Endothelial cell of umbilical vein (primary cell): ENCODE measurements at regions not wholly inside any gene's neighbourhood (a gene's known extent, or its start where the extent isn't known, plus 50 kb on each side); places are given as distances from the start of the nearest gene placed in this dataset.

ENCODE experiments used
- BruUV-seq: library from RNA; stranded (reverse); fragments of 400-500 nt; replicated peaks from 2 replicates; lab custom pipeline; 2021; lab: Mats Ljungman, UMichigan
- CTCF ChIA-PET: fragments of 300-600, 350-600 bp; sonication (Branson Sonifier 250); formaldehyde crosslinking; loops from one replicate; lab custom pipeline; 2021; ENCODE audit warnings: antibody characterized with exemption, inconsistent platforms; lab: Charles Lee
- POLR2A ChIA-PET: fragments of 300-600, 350-600 bp; sonication (Branson Sonifier 250); formaldehyde crosslinking; loops from one replicate; lab custom pipeline; 2021; ENCODE audit warnings: antibody characterized with exemption, inconsistent platforms; lab: Charles Lee
- DNase-seq: peaks from one replicate; pipeline ENCODE4 v3.0.0-alpha.2; 2011; ENCODE audit warnings: low read depth, low spot score
- FAIRE-seq: peaks from 2 replicates; lab custom pipeline; 2011; peaks lifted over from hg19 to GRCh38; lab: Jason Lieb, UNC
- H2AFZ ChIP-seq: 2 replicates; pipeline ENCODE4 v1.6.0; 2012; ENCODE audit warnings: low read depth, low read length, control low read depth, inconsistent platforms
- H3K27ac ChIP-seq: 2 replicates; pipeline ENCODE4 v1.5.1; 2011; ENCODE audit warnings: low read depth, mild to moderate bottlenecking, control low read depth, low read length, moderate library complexity; ENCODE audit not compliant: insufficient read depth
- H3K27me3 ChIP-seq, 2 experiments: 2 replicates each; pipeline versions ENCODE4 v1.6.0 to v1.6.1; 2011; ENCODE audit warnings: low read length in 2 of 2, mixed read lengths in 1 of 2; ENCODE audit not compliant: control insufficient read depth in 2 of 2, insufficient read depth in 2 of 2
- H3K36me3 ChIP-seq, 2 experiments: 2 replicates in 1 of 2; 3 replicates in 1 of 2; pipeline ENCODE4 v1.5.1; 2011; ENCODE audit warnings: low read length in 2 of 2, mild to moderate bottlenecking in 1 of 2, moderate library complexity in 1 of 2; ENCODE audit not compliant: control insufficient read depth in 2 of 2, insufficient read depth in 2 of 2; ENCODE audit errors: extremely low read depth in 1 of 2
- H3K4me1 ChIP-seq: 3 replicates; pipeline ENCODE4 v1.5.1; 2011; ENCODE audit warnings: mild to moderate bottlenecking, low read length; ENCODE audit not compliant: control insufficient read depth, insufficient read depth; ENCODE audit errors: extremely low read depth
- H3K4me2 ChIP-seq: 2 replicates; pipeline ENCODE4 v1.6.1; 2011; ENCODE audit warnings: low read length, control low read depth, mixed read lengths; ENCODE audit not compliant: insufficient read depth
- H3K4me3 ChIP-seq, 3 experiments: fragments of 200-600 bp in 1 of 3; sonication (generic), shearing (Covaris generic) in 1 of 3; replicated peaks in 1 of 3; 2 replicates each; pipeline ENCODE4 v1.5.1; 2011 to 2016; ENCODE audit warnings: control low read depth in 3 of 3, low read length in 3 of 3, mild to moderate bottlenecking in 2 of 3, inconsistent platforms in 1 of 3, low read depth in 1 of 3, moderate library complexity in 1 of 3; ENCODE audit not compliant: insufficient read depth in 1 of 3
- H3K79me2 ChIP-seq: 2 replicates; pipeline ENCODE4 v1.6.0; 2012; ENCODE audit warnings: low read length, inconsistent platforms; ENCODE audit not compliant: control insufficient read depth, insufficient read depth
- H3K9ac ChIP-seq: replicated peaks from 2 replicates; pipeline ENCODE3; 2011; ENCODE audit warnings: low read length, control low read depth; ENCODE audit not compliant: insufficient read depth; ENCODE audit errors: extremely low read depth
- H3K9me1 ChIP-seq: replicated peaks from 3 replicates; pipeline ENCODE4 v1.6.0; 2011; ENCODE audit warnings: mild to moderate bottlenecking, low read length; ENCODE audit not compliant: control insufficient read depth, insufficient read depth; ENCODE audit errors: extremely low read depth
- H3K9me3 ChIP-seq: replicated peaks from 2 replicates; pipeline ENCODE4 v1.5.1; 2012; ENCODE audit warnings: low read length, inconsistent platforms; ENCODE audit not compliant: control insufficient read depth, insufficient read depth
- H4K20me1 ChIP-seq: replicated peaks from 2 replicates; pipeline ENCODE3; 2011; ENCODE audit warnings: mild to moderate bottlenecking, low read length; ENCODE audit not compliant: control insufficient read depth, insufficient read depth; ENCODE audit errors: extremely low read depth
- CTCF ChIP-seq, 2 donors: IDR thresholded peaks; 1 replicate in 1 of 2; 2 replicates in 1 of 2; pipeline ENCODE4 v1.5.1; 2011; ENCODE audit warnings: low read length in 2 of 2, mild to moderate bottlenecking in 2 of 2, moderate library complexity in 2 of 2, control low read depth in 1 of 2, inconsistent platforms in 1 of 2, low read depth in 1 of 2; ENCODE audit not compliant: insufficient read depth in 1 of 2; ENCODE audit errors: extremely low read depth in 1 of 2
- EZH2 ChIP-seq: IDR thresholded peaks from 2 replicates; pipeline ENCODE4 v1.6.1; 2012; ENCODE audit warnings: borderline replicate concordance, low read depth, mild to moderate bottlenecking, moderate library complexity, low read length, inconsistent platforms; ENCODE audit not compliant: severe bottlenecking
- FOS ChIP-seq: IDR thresholded peaks from 2 replicates; pipeline ENCODE4 v1.6.1; 2011; ENCODE audit warnings: mild to moderate bottlenecking, low read length, moderate library complexity, borderline replicate concordance; ENCODE audit not compliant: insufficient read depth
- GATA2 ChIP-seq: IDR thresholded peaks from 2 replicates; pipeline ENCODE4 v1.7.0; 2011; ENCODE audit warnings: low read depth, mild to moderate bottlenecking, moderate library complexity, mixed read lengths, low read length; ENCODE audit not compliant: insufficient read length, insufficient read depth
- JUN ChIP-seq: IDR thresholded peaks from 2 replicates; pipeline ENCODE4 v1.6.1; 2011; ENCODE audit warnings: borderline replicate concordance, low read depth; ENCODE audit not compliant: insufficient read length, insufficient read depth
- MAX ChIP-seq: IDR thresholded peaks from 2 replicates; pipeline ENCODE4 v1.6.1; 2011; ENCODE audit not compliant: insufficient read depth, insufficient read length
- MYC ChIP-seq: IDR thresholded peaks from one replicate; pipeline ENCODE4 v1.6.1; 2011; ENCODE audit warnings: mild to moderate bottlenecking, low read depth, low read length
- POLR2A ChIP-seq: IDR thresholded peaks from 2 replicates; pipeline ENCODE4 v1.6.1; 2012; ENCODE audit warnings: low read depth, mild to moderate bottlenecking, control low read depth, low read length
- POLR2AphosphoS5 ChIP-seq: IDR thresholded peaks from 2 replicates; pipeline ENCODE4 v1.6.1; 2012; ENCODE audit warnings: low read depth, mild to moderate bottlenecking, control low read depth, low read length, moderate library complexity; ENCODE audit not compliant: insufficient read depth
- dilution Hi-C: fragments of 300-500 bp; cut with MboI; formaldehyde crosslinking; loops from one replicate; pipeline ENCODE4 v1.15.0; 2019; ENCODE audit warnings: low sequenced_read_pairs; ENCODE audit not compliant: extremely low pct_ligation_motif_present
- intact Hi-C: fragments of 100-400 bp; cut with micrococcal nuclease; formaldehyde crosslinking; loops from one replicate; pipeline ENCODE4 v1.10.0; 2022

- ChIA-PET CTCF (no interaction called here), POLR2A (no interaction called here)
- Histone ChIP-seq H3K27me3 (no peaks in the 10 kb centered on the region), H3K27ac (no peak overlapping the region), H2AFZ (no peak overlapping the region), H3K9me3 (no peaks in the 10 kb centered on the region), H3K36me3 (no peaks in the 10 kb centered on the region), H3K79me2 (no peaks in the 10 kb centered on the region), H3K4me1 (peaks cover 4% of the 10 kb centered on the region), H4K20me1 (no peaks in the 10 kb centered on the region), H3K4me2 (no peak overlapping the region), H3K9me1 (no peaks in the 10 kb centered on the region), H3K4me3 (no peak overlapping the region), H3K9ac (no peak overlapping the region)
- no peak for TF ChIP-seq MAX
- no peak for TF ChIP-seq EZH2
- no peak for TF ChIP-seq GATA2
- TF ChIP-seq JUN = no peak
- no peak for TF ChIP-seq POLR2AphosphoS5
- TF ChIP-seq MYC = no peak
- TF ChIP-seq FOS = no peak
- no peak for TF ChIP-seq CTCF (IDR thresholded peaks at IDR 0.05; ENCODE audit: extremely low read depth in 1 of 2, insufficient read depth in 1 of 2, low read depth in 1 of 2, low read length in 2 of 2)
- TF ChIP-seq POLR2A = no peak
- intact Hi-C loops (no loop called here), dilution Hi-C loops (no loop called here)
- no peak for DNase-seq
- FAIRE-seq = no peak
- BruUV-seq = no TSS peak
Measured at GRCh38 chr4:128711361-128711760, 98.1 kb upstream of the JADE1 start.
